ELF-1 (cell line): ENCODE measurements at regions not wholly inside any gene's neighbourhood (a gene's known extent, or its start where the extent isn't known, plus 50 kb on each side); places are given as distances from the start of the nearest gene placed in this dataset.
"Not testable (repeated sequence)": the region's sequence is repeated elsewhere in the genome, so short reads cannot be mapped to it uniquely, and the experiment has no call there.

Source experiments
- DNase-seq: peaks from one replicate; pipeline ENCODE4 v3.0.0-alpha.2; 2016; ENCODE audit warnings: low read depth, low spot score

- no peak for DNase-seq
Observed at GRCh38 chr7:110373859-110374258, 717.1 kb upstream of the LRRN3 start.

DNA sequence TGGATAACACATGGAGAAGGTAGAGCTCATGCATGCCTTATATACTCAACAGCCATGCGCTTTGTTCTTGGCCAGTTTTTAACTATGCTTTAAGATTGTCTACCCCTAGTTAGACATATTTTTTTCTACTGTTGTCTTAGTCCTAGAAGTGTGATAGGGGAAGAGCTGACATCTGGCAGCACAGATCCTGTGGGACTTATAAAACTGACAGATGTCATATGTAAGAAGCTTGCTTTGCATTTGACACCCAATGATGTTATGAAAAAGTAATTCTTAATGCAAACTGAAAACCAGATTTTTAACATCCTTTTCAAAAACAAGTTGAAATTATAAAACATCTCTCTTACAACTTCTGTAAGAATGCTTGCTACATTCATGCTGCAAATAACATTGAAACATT is 715.9 kb upstream of the LRRN3 start:
- DNase-seq, result no peak

DNA sequence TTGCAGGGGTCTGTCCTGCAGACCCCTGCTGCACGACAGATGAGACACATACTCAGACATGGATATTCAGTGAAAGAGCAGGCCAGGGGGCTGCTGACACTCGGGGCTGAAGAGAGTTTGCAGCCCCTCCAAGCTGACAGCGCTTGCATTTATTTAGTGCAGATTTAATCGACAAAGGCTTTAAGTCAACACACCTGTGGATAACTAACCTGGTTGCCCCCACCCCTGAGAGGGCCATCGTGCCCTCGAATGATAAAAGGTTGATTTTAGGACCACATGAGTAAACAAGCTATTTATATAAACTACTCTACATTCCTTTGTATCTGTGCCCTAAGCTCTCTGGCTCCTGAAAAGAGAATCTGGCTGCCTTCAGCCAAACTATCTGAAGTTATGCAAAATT is 708.2 kb upstream of the LRRN3 start:
- no peak for DNase-seq

- no peak for DNase-seq
Observed at GRCh38 chr7:110386006-110386405, 704.9 kb upstream of the LRRN3 start.

- DNase-seq, result peak; percentile 41
Observed at GRCh38 chr7:110386913-110387312, 704.0 kb upstream of the LRRN3 start.

DNA sequence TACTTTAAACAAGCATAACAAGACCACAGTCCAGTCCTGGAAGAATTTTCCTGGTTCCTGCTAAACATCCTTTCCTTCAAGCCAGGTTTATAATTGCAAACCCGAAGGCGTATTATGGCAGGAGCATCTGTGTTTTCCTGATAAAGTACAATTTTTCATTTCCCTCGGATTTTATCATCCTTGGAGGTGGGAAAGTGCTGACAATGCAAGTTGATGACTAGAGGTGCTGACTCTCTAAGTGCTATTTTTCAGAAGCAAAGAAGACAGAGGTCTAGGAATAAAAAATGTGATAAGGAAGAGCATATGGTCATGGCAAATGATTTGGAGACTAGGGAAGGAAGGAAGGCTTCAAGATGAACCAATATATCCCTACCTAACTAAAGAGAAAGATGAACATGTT is 703.2 kb upstream of the LRRN3 start:
- no peak for DNase-seq

DNA sequence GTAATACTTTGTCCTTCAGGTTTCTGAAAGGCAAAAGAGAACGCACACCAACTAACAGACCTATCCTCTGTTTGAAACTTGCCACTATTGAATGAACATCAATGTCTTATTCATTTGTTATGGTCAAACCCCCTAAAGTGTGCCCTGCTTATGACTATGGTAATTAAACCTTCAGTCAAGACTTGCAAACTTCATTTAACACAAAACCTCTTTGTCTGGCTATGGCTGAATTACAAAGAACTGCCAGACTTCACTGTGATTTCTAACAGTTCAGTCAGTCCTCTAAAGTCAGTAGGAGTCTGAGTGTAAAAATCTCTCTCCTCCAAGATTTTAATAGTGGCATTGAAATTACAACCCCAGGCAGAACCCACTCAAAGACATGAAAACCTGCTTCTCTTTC is 702.5 kb upstream of the LRRN3 start:
- DNase-seq, result no peak

DNA sequence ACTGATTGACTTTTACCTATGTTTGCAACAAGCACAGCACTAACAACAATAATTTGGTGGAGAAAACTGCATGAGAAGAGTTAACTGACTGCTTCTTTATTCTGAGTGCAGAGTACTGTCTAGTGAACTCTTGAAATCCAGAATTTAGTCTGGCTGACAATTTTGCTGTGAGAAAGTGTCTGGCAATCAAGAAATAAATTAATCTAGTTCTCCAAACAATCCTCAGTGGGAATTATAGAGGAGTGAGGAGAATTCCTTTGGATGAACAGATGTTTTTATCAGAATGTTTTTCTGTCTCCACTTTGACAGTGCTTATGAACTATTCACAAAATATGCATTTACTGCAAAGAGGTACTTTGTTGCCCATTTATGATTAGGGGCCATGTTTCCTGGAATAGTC is 694.9 kb upstream of the LRRN3 start:
- DNase-seq, result no peak

DNA sequence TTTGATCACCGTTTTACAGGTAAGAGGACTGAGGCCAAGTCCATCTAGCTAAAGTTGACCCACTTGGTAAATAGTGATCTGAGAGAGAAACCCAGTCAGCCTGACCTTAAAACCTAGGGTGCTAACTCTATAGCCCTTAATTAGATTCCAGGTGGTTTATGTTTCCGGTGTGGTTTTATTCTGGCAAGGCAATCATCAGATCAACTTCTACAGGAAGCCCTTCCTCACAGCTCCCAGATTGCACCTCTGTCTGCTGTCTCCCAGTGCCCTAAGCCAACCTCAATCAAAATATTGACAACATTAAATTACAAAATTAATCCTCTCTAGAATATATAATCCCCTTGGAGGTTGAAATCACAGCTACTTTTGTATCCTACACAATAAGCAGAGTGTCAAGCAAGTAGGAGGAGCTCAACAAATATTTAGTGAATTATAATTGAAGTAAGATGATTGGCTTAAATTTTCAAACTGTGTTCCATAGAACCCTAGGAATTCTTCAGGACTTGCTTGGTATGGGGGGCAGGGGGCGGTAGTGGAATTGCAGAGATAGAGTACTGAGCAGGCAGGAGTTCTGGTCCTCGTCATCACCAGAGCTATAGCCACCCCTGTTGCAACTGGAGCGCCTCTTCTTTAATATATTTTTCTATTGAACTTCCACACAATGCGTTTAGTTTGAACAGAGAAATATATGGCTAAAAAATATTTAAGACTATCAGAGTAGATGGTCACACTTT is 692.8 kb upstream of the LRRN3 start:
- no peak for DNase-seq

DNA sequence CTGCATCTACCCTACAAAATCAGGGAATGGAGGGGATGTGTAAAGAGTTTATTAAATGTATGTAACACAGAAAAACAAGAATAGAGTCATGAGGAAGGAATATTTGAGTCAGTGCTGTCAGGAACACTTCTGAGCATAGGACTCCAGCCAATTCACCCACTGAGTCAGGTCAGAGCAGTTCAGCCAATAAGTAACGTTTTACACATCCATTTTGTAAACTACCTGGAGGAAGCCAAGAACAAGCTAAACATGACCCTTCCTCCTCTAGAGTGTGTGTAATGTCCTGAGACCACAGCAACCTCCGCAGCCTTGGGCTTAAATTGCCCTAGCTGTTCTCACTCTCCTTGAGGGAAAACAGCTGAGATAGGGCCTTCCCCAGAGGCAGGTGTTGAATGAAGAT is 691.5 kb upstream of the LRRN3 start:
- DNase-seq, result no peak

GRCh38 chr7:110400411-110400810 is 690.5 kb upstream of the LRRN3 start:
- DNase-seq, result no peak

GRCh38 chr7:110407242-110407641 is 683.7 kb upstream of the LRRN3 start:
- no peak for DNase-seq

DNA sequence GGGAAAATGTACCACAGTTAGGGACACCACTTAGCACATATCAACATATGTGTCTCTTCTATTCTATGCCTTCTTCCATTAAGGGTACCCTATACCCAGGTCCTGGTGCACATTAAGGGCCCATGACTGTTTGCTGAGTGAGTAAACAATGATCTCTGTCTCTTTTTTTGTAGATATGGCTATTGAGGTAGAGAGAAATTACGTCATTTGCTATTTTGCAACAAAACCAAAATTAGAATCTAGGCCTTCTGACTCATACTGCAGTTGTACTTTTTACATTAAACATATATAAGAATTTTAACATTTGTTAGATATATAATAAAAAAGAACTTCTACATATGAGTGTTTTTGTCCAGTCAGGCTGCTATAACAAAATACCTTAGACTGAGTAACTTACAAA is 683.2 kb upstream of the LRRN3 start:
- no peak for DNase-seq

- no peak for DNase-seq
Observed at GRCh38 chr7:110412614-110413013, 678.3 kb upstream of the LRRN3 start.

- no peak for DNase-seq
Observed at GRCh38 chr7:110413038-110413437, 677.9 kb upstream of the LRRN3 start.

GRCh38 chr7:110417611-110418010 is 673.3 kb upstream of the LRRN3 start:
- no peak for DNase-seq

GRCh38 chr7:110418659-110419280 is 672.2 kb upstream of the LRRN3 start:
- DNase-seq, result no peak

DNA sequence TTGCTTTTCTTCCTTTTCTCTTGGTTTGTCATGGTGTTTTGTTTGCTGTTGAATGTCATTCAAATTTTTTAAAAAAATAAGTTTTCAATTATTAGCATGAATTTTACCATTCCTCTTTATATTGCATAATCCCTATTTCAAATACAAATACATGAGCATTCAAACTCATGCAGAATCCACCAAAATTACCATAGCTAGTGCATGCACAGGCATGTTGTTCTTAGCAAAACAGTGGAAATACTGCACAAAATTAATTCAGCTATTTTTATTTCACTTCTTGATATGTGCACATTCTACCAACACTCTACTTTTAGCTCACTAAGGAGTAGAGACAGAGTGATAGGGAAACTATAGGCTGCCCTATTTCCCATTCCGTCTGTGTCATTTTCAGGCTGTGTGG is 670.1 kb upstream of the LRRN3 start:
- no peak for DNase-seq

GRCh38 chr7:110421490-110422241 is 669.3 kb upstream of the LRRN3 start:
- no peak for DNase-seq

DNA sequence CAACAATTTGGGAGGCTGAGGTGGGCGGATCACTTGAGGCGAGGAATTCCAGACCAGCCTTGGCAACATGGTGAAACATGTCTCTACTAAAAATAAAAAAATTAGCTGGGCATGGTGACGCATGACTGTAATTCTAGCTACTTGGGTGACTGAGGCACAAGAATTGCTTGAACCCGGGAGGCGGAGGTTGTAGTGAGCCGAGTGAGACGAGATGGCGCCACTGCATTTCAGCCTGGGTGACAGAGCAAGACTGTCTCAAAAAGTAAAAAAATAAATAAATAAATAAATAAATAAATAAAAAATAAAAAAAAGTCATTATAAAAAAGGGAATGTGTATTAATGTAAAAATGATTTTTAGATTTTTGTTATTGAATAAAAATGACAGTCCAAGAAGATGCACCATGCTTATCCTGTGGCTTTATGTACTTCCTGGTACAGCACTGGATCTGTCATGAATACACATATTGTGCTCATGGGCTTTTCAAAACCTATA is 658.8 kb upstream of the LRRN3 start:
- no peak for DNase-seq

DNA sequence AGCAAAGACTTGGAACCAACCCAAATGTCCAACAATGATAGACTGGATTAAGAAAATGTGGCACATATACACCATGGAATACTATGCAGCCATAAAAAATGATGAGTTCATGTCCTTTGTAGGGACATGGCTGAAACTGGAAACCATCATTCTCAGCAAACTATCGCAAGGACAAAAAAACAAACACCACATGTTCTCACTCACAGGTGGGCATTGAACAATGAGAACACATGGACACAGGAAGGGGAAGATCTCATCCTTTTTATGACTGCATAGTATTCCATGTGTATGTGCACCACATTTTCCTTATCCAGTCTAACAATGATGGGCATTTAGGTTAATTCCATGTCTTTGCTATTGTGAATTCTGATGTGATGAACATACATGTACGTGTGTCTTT is 652.0 kb upstream of the LRRN3 start:
- not testable (repeated sequence) for DNase-seq

GRCh38 chr7:110442381-110442837 is 648.5 kb upstream of the LRRN3 start:
- DNase-seq, result peak; percentile 71

GRCh38 chr7:110446658-110447057 is 644.3 kb upstream of the LRRN3 start:
- no peak for DNase-seq
